ENCODE measurements at regions not wholly inside any gene's neighbourhood (a gene's known extent, or its start where the extent isn't known, plus 50 kb on each side); places are given as distances from the start of the nearest gene placed in this dataset.

DNA sequence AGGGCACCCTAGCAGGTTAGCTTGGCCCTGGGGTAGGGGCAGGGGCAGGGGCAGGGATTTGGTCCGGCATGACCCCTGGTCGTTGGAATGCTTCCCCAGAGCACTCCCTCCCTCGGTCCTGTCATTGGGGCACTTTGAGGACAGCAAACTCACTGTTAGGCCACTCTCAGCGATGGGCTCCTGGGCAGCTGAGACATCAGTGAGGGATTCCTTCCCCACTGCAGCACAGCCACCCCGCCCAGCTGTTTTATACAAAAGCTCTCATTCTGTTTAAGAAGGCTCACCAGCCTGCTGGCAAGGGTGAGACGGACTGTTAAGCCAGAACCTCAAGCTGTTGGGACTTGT lies 86.9 kb upstream of the F3 start:
- no peak for TF ChIP-seq EGR1 (IDR thresholded peaks at IDR 0.05; ENCODE audit: low read depth in 2 of 2)

DNA sequence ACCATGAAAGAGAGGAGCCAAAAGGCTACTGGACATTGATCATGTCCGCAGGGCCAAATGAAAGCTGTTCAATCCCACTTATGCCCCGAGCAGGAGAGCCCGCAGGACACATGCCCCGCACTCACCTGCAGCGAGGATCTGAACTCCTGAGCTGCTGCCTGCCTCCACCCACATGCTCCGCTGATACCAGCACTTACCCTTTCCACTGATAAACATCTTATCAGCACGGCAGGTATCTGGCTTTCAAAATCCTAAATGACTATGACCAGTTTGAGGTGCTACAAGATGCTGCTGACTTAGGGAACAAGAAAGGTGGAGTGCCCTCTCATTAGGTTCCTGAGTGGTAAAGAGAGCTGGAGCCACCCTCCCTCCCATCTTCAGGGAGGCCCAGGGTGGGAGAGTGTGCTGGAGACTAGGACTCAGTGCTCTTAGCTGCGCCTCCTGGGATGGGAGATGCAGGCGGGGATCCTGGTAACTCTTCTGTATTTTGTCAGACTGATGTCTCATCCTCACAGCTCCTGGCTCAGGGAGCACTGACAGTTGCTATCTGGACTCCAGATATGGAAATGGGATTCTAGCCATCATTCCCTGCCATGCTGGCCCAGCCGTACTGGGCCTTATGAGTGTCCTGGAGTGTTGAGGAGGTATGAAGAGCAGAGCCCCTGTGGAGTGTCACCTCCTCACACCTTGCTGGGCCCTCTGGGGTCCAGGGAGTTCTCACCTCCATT lies 86.4 kb upstream of the F3 start:
- H3K9me3 ChIP-seq (ENCODE audit: control insufficient read depth in 4 of 4, low read length in 3 of 4): peaks cover 0 to 2% (median 0%) of the 10 kb centered on the region in 4 donors
- H3K9ac ChIP-seq (ENCODE audit: low read depth in 1 of 2, low read length in 2 of 2): no peak overlapping the region
- no peak for TF ChIP-seq TAF1 (conservative IDR thresholded peaks at IDR 0.05)
- no peak for TF ChIP-seq RAD21 (IDR thresholded peaks at IDR 0.05)
- no peak for TF ChIP-seq HNF4A (conservative IDR thresholded peaks at IDR 0.05)
- TF ChIP-seq FOXA1 (IDR thresholded peaks at IDR 0.05): no peak
- TF ChIP-seq EGR1 (IDR thresholded peaks at IDR 0.05; ENCODE audit: low read depth in 2 of 2): no peak
- no peak for TF ChIP-seq FOXA2 (IDR thresholded peaks at IDR 0.05)
- TF ChIP-seq, protein P1, sequence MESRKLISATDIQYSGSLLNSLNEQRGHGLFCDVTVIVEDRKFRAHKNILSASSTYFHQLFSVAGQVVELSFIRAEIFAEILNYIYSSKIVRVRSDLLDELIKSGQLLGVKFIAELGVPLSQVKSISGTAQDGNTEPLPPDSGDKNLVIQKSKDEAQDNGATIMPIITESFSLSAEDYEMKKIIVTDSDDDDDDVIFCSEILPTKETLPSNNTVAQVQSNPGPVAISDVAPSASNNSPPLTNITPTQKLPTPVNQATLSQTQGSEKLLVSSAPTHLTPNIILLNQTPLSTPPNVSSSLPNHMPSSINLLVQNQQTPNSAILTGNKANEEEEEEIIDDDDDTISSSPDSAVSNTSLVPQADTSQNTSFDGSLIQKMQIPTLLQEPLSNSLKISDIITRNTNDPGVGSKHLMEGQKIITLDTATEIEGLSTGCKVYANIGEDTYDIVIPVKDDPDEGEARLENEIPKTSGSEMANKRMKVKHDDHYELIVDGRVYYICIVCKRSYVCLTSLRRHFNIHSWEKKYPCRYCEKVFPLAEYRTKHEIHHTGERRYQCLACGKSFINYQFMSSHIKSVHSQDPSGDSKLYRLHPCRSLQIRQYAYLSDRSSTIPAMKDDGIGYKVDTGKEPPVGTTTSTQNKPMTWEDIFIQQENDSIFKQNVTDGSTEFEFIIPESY (IDR thresholded peaks at IDR 0.05): no peak
- WGBS: 93% methylated on average over 10 of the region's 10 CpGs
- no peaks in the 10 kb centered on the region for H3K36me3 ChIP-seq (ENCODE audit: control insufficient read depth in 4 of 4, insufficient read depth in 3 of 4, low read depth in 1 of 4, low read length in 3 of 4)
- DNase-seq (ENCODE audit: low spot score): no peak
- no peak overlapping the region for H3K4me3 ChIP-seq (ENCODE audit: low read depth in 1 of 3, low read length in 3 of 3)
- H3K27me3 ChIP-seq (ENCODE audit: control insufficient read depth in 4 of 4, insufficient read depth in 4 of 4, low read length in 3 of 4): no peaks in the 10 kb centered on the region
- H3K27ac ChIP-seq (ENCODE audit: low read depth in 1 of 2, low read length in 2 of 2): no peak overlapping the region
- H3K4me1 ChIP-seq (ENCODE audit: control insufficient read depth in 4 of 4, insufficient read depth in 4 of 4, low read length in 3 of 4): no peaks in the 10 kb centered on the region

More for the DNA sequence above, 86.9 kb upstream of the F3 start:
- H3K27ac ChIP-seq (ENCODE audit: low read depth in 1 of 2, low read length in 2 of 2): no peak overlapping the region
- WGBS: 84% methylated on average over 6 of the region's 6 CpGs
- H3K9me3 ChIP-seq (ENCODE audit: control insufficient read depth in 4 of 4, low read length in 3 of 4): peaks cover 0 to 2% (median 0%) of the 10 kb centered on the region in 4 donors
- no peak overlapping the region for H3K4me3 ChIP-seq (ENCODE audit: low read depth in 1 of 3, low read length in 3 of 3)
- no peak overlapping the region for H3K9ac ChIP-seq (ENCODE audit: low read depth in 1 of 2, low read length in 2 of 2)
- no peaks in the 10 kb centered on the region for H3K4me1 ChIP-seq (ENCODE audit: control insufficient read depth in 4 of 4, insufficient read depth in 4 of 4, low read length in 3 of 4)
- H3K27me3 ChIP-seq (ENCODE audit: control insufficient read depth in 4 of 4, insufficient read depth in 4 of 4, low read length in 3 of 4): no peaks in the 10 kb centered on the region
- no peaks in the 10 kb centered on the region for H3K36me3 ChIP-seq (ENCODE audit: control insufficient read depth in 4 of 4, insufficient read depth in 3 of 4, low read depth in 1 of 4, low read length in 3 of 4)
- DNase-seq (ENCODE audit: low spot score): no peak

DNA sequence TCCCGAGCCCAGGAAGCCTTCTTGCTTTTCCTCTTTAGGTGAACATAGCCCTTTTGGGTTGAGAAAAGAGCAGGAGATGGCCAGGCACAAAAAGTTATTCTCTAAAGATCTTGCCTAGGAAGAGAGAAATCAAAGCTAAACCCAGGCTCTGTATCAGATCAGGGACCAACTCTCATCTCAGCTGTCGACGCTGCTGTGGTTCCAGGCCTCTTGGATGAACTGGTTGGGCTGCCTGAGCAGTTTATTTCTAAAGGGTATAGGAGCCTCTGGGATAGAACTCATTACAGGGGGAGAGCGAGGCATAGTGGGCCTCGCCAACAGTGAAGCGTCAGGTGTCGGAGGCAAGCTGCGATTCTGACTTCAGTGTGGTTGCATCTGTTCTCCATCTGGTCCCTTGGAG lies 82.6 kb upstream of the F3 start:
- no peaks in the 10 kb centered on the region for H3K9me3 ChIP-seq (ENCODE audit: control insufficient read depth in 4 of 4, low read length in 3 of 4)
- no peaks in the 10 kb centered on the region for H3K4me1 ChIP-seq (ENCODE audit: control insufficient read depth in 4 of 4, insufficient read depth in 4 of 4, low read length in 3 of 4)
- no peaks in the 10 kb centered on the region for H3K27me3 ChIP-seq (ENCODE audit: control insufficient read depth in 4 of 4, insufficient read depth in 4 of 4, low read length in 3 of 4)
- H3K27ac ChIP-seq (ENCODE audit: low read depth in 1 of 2, low read length in 2 of 2): no peak overlapping the region
- H3K36me3 ChIP-seq (ENCODE audit: control insufficient read depth in 4 of 4, insufficient read depth in 3 of 4, low read depth in 1 of 4, low read length in 3 of 4): no peaks in the 10 kb centered on the region
- TF ChIP-seq JUND (IDR thresholded peaks at IDR 0.05): no peak
- H3K4me3 ChIP-seq (ENCODE audit: low read depth in 1 of 3, low read length in 3 of 3): no peak overlapping the region
- 96% methylated on average over 8 of the region's 8 CpGs for WGBS
- no peak for DNase-seq (ENCODE audit: low spot score)
- H3K9ac ChIP-seq (ENCODE audit: low read depth in 1 of 2, low read length in 2 of 2): no peak overlapping the region

DNA sequence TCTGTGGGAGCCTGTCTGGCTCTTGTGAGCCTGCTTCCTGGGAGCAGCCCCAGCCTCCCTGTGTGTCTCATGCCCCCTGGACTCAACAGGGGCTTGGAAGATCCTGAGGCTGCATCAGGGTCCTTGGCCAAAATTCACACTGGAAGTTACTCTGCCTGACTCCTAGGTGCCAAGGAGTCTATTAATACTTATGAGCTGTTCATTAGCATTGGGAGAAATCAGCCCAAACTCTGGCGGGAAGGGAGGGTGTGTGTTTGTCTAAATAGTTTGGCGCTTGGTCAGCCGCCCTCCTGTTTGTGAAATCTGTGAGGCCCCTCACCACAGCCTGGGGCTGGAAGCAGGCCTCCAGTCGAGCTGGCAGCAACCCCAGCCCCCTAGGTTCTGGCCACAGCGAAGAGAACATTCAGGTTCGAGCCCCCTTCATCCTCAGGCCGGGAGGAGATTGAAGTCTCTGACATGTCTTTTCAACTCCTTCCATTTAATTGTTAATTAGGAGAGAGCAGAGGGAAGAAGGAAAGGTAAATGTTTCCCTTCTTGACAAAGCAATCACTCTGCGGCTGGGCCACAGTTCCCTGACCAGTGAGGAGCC lies 82.1 kb upstream of the F3 start:
- no peaks in the 10 kb centered on the region for H3K9me3 ChIP-seq (ENCODE audit: control insufficient read depth in 4 of 4, low read length in 3 of 4)
- no peak for DNase-seq (ENCODE audit: low spot score)
- H3K4me3 ChIP-seq (ENCODE audit: low read depth in 1 of 3, low read length in 3 of 3): no peak overlapping the region
- no peak for TF ChIP-seq RAD21 (IDR thresholded peaks at IDR 0.05)
- no peak for TF ChIP-seq FOXA2 (IDR thresholded peaks at IDR 0.05)
- no peak for TF ChIP-seq NR2F2 (IDR thresholded peaks at IDR 0.05)
- H3K9ac ChIP-seq (ENCODE audit: low read depth in 1 of 2, low read length in 2 of 2): no peak overlapping the region
- no peaks in the 10 kb centered on the region for H3K36me3 ChIP-seq (ENCODE audit: control insufficient read depth in 4 of 4, insufficient read depth in 3 of 4, low read depth in 1 of 4, low read length in 3 of 4)
- no peaks in the 10 kb centered on the region for H3K27me3 ChIP-seq (ENCODE audit: control insufficient read depth in 4 of 4, insufficient read depth in 4 of 4, low read length in 3 of 4)
- no peaks in the 10 kb centered on the region for H3K4me1 ChIP-seq (ENCODE audit: control insufficient read depth in 4 of 4, insufficient read depth in 4 of 4, low read length in 3 of 4)
- 90% methylated on average over 8 of the region's 8 CpGs for WGBS
- H3K27ac ChIP-seq (ENCODE audit: low read depth in 1 of 2, low read length in 2 of 2): no peak overlapping the region

Data from liver (tissue), 7 donors.